GM23338 (cell line): ENCODE measurements at regions not wholly inside any gene's neighbourhood (a gene's known extent, or its start where the extent isn't known, plus 50 kb on each side); places are given as distances from the start of the nearest gene placed in this dataset.

ENCODE experiments used
- ATAC-seq: fragments of 200-7000 bp; cut with Tn5 transposase; 3 replicates; pipeline ENCODE4 v1.9.1; 2020
- DNase-seq: peaks from one replicate; pipeline ENCODE4 v3.0.0-alpha.2; 2015; ENCODE audit warnings: low spot score
- H2AFZ ChIP-seq: fragments of 200-600 bp; sonication (generic); 2 replicates; pipeline ENCODE4 v1.8.0; 2016; ENCODE audit warnings: antibody characterized with exemption, mild to moderate bottlenecking, moderate library complexity
- H3F3A ChIP-seq: fragments of 200-600 bp; sonication (generic); replicated peaks from 2 replicates; pipeline ENCODE4 v1.8.0; 2017; ENCODE audit warnings: antibody characterized with exemption, mixed run types, low read depth
- H3K27ac ChIP-seq: fragments of 200-600 bp; sonication (generic); 2 replicates; pipeline ENCODE4 v1.6.1; 2016; ENCODE audit warnings: low read depth
- H3K27me3 ChIP-seq: fragments of 200-600 bp; sonication (generic); 2 replicates; pipeline ENCODE4 v1.8.0; 2016; ENCODE audit warnings: mild to moderate bottlenecking, mixed run types, moderate library complexity; ENCODE audit not compliant: insufficient read depth
- H3K36me3 ChIP-seq: fragments of 200-600 bp; sonication (generic); 2 replicates; pipeline ENCODE4 v1.8.0; 2016; ENCODE audit warnings: mild to moderate bottlenecking; ENCODE audit not compliant: insufficient read depth
- H3K4me1 ChIP-seq: fragments of 200-600 bp; sonication (generic); 2 replicates; pipeline ENCODE4 v1.8.0; 2016; ENCODE audit warnings: mild to moderate bottlenecking, moderate library complexity; ENCODE audit not compliant: insufficient read depth
- H3K4me2 ChIP-seq: fragments of 200-600 bp; sonication (generic); 2 replicates; pipeline ENCODE4 v1.7.1; 2017; ENCODE audit warnings: mixed run types
- H3K4me3 ChIP-seq: fragments of 200-600 bp; sonication (generic); 2 replicates; pipeline ENCODE4 v1.6.1; 2016; ENCODE audit warnings: mixed run types
- H3K79me2 ChIP-seq: fragments of 200-600 bp; sonication (generic); replicated peaks from 2 replicates; pipeline ENCODE4 v1.8.0; 2017; ENCODE audit warnings: mild to moderate bottlenecking; ENCODE audit not compliant: insufficient read depth
- H3K9me2 ChIP-seq: fragments of 200-600 bp; sonication (generic); 2 replicates; pipeline ENCODE4 v1.8.0; 2017; ENCODE audit not compliant: insufficient read depth
- H4K20me1 ChIP-seq: fragments of 200-600 bp; sonication (generic); replicated peaks from 2 replicates; pipeline ENCODE4 v1.8.0; 2017; ENCODE audit warnings: mild to moderate bottlenecking; ENCODE audit not compliant: insufficient read depth
- H3K27ac Mint-ChIP-seq: 2 replicates; pipeline ENCODE4 v1.8.0; 2020; ENCODE audit warnings: inconsistent platforms, mild to moderate bottlenecking, moderate library complexity, mixed read lengths
- H3K27me3 Mint-ChIP-seq: 3 replicates; pipeline ENCODE4 v1.8.0; 2022; ENCODE audit warnings: low read depth, mild to moderate bottlenecking, moderate library complexity, mixed read lengths, inconsistent platforms; ENCODE audit not compliant: insufficient read depth, poor library complexity
- H3K36me3 Mint-ChIP-seq: 3 replicates; pipeline ENCODE4 v1.8.0; 2021; ENCODE audit warnings: low read depth, mild to moderate bottlenecking, inconsistent platforms, moderate library complexity, mixed read lengths
- H3K4me1 Mint-ChIP-seq: 3 replicates; pipeline ENCODE4 v1.8.0; 2020; ENCODE audit warnings: mild to moderate bottlenecking, inconsistent platforms, mixed read lengths
- H3K4me3 Mint-ChIP-seq: 3 replicates; pipeline ENCODE4 v1.8.0; 2021; ENCODE audit warnings: moderate library complexity, mild to moderate bottlenecking, inconsistent platforms, mixed read lengths
- H3K9me3 Mint-ChIP-seq: 3 replicates; pipeline ENCODE4 v1.8.0; 2020; ENCODE audit warnings: moderate library complexity, mild to moderate bottlenecking, inconsistent platforms, mixed read lengths
- CREB1 ChIP-seq: fragments of 250-450 bp; sonication (Bioruptor Pico); IDR thresholded peaks from 2 replicates; pipeline ENCODE4 v1.5.0; 2020; ENCODE audit warnings: low read depth, mild to moderate bottlenecking, moderate library complexity
- EZH2 ChIP-seq: fragments of 200-600 bp; sonication (generic); IDR thresholded peaks from one replicate; pipeline ENCODE4 v1.8.0; 2017; ENCODE audit warnings: antibody characterized with exemption, mild to moderate bottlenecking, low read depth; ENCODE audit not compliant: unreplicated experiment
- EZH2phosphoT487 ChIP-seq: fragments of 200-600 bp; sonication (generic); IDR thresholded peaks from one replicate; pipeline ENCODE4 v1.8.1; 2018; ENCODE audit warnings: antibody characterized with exemption; ENCODE audit not compliant: unreplicated experiment
- JUNB ChIP-seq: IDR thresholded peaks from one replicate; pipeline ENCODE4 v1.6.1; 2016; ENCODE audit warnings: antibody characterized with exemption; ENCODE audit not compliant: unreplicated experiment
- NANOG ChIP-seq: IDR thresholded peaks from 2 replicates; pipeline ENCODE4 v1.6.1; 2016; ENCODE audit warnings: antibody characterized with exemption, borderline replicate concordance
- POLR2AphosphoS5 ChIP-seq: IDR thresholded peaks from 2 replicates; pipeline ENCODE4 v1.6.1; 2016; ENCODE audit warnings: antibody characterized with exemption, low read depth
- STAT1 ChIP-seq: IDR thresholded peaks from one replicate; pipeline ENCODE4 v1.6.1; 2016; ENCODE audit warnings: antibody characterized with exemption; ENCODE audit not compliant: unreplicated experiment
- ZNF114 ChIP-seq: fragments of 250-450 bp; sonication (Bioruptor Pico); IDR thresholded peaks from 2 replicates; pipeline ENCODE4 v1.5.0; 2020; ENCODE audit warnings: mild to moderate bottlenecking, moderate library complexity
- ZNF331 ChIP-seq: fragments of 250-450 bp; sonication (Bioruptor Pico); IDR thresholded peaks from 2 replicates; pipeline ENCODE4 v1.5.0; 2020; ENCODE audit warnings: low read depth, mild to moderate bottlenecking, moderate library complexity
- TF ChIP-seq, protein P1 (sequence below), 2 experiments: fragments of 200-600 bp in 1 of 2; sonication (generic) in 1 of 2; conservative IDR thresholded peaks; 2 replicates each; pipeline versions ENCODE4 v1.5.1 to v1.6.1; 2016 to 2017; ENCODE audit warnings: antibody characterized with exemption in 2 of 2, low read depth in 2 of 2, mild to moderate bottlenecking in 2 of 2, moderate library complexity in 1 of 2
- TF ChIP-seq, protein P2 (sequence below): fragments of 250-450 bp; sonication (Bioruptor Pico); IDR thresholded peaks from 2 replicates; pipeline ENCODE4 v1.5.0; 2020; ENCODE audit warnings: mild to moderate bottlenecking, moderate library complexity
- TF ChIP-seq, protein P3 (sequence below): IDR thresholded peaks from one replicate; pipeline ENCODE4 v1.6.1; 2018; ENCODE audit warnings: antibody characterized with exemption; ENCODE audit not compliant: unreplicated experiment
- TF ChIP-seq, protein P4 (sequence below): IDR thresholded peaks from 2 replicates; pipeline ENCODE4 v1.6.1; 2016; ENCODE audit warnings: antibody characterized with exemption

DNA sequence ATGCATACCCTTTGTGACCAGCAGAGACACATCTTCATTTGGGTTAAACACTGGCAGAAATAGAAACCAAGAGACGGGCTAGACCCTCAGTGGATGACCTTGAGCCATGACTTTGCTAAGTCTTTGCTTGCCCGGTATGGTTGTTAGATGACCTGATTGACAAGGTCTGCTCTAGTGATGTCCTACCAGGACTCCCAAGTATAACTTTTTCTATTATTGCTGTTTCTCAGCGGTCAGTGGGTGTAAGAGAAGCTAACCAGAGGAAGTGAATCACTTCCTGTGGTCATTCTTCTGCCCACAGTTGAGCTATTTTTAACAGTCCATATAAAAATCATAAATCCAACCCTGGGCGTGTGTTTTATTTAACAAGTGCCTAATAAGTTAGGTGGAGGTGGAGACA, 126.2 kb upstream of the ETS2 start:
- H4K20me1 ChIP-seq: no peaks in the 10 kb centered on the region
- H3K9me2 ChIP-seq: peaks cover 20% of the 10 kb centered on the region; the same call in 1 of the 2 replicates
- H3K4me3 ChIP-seq: no peak overlapping the region
- no peaks in the 10 kb centered on the region for H3K27me3 ChIP-seq
- H3K79me2 ChIP-seq: no peaks in the 10 kb centered on the region
- no peaks in the 10 kb centered on the region for H3F3A ChIP-seq
- ATAC-seq: no peak
- Mint-ChIP-seq H3K27ac (no peak overlapping the region), H3K9me3 (peaks cover 6% of the 10 kb centered on the region; the same call in 2 of the 3 replicates), H3K27me3 (peaks cover 11% of the 10 kb centered on the region), H3K4me1 (peaks cover 8% of the 10 kb centered on the region), H3K36me3 (no peaks in the 10 kb centered on the region), H3K4me3 (no peak overlapping the region)
- H3K36me3 ChIP-seq: no peaks in the 10 kb centered on the region
- no peak overlapping the region for H3K27ac ChIP-seq
- no peak overlapping the region for H3K4me2 ChIP-seq
- no peak for DNase-seq
- H3K4me1 ChIP-seq: no peaks in the 10 kb centered on the region
- no peak overlapping the region for H2AFZ ChIP-seq
- TF ChIP-seq STAT1: no peak
- TF ChIP-seq ZNF114: no peak
- TF ChIP-seq EZH2: no peak
- no peak for TF ChIP-seq ZNF331 (CRISPR knock-in tag)
- TF ChIP-seq, protein P1, sequence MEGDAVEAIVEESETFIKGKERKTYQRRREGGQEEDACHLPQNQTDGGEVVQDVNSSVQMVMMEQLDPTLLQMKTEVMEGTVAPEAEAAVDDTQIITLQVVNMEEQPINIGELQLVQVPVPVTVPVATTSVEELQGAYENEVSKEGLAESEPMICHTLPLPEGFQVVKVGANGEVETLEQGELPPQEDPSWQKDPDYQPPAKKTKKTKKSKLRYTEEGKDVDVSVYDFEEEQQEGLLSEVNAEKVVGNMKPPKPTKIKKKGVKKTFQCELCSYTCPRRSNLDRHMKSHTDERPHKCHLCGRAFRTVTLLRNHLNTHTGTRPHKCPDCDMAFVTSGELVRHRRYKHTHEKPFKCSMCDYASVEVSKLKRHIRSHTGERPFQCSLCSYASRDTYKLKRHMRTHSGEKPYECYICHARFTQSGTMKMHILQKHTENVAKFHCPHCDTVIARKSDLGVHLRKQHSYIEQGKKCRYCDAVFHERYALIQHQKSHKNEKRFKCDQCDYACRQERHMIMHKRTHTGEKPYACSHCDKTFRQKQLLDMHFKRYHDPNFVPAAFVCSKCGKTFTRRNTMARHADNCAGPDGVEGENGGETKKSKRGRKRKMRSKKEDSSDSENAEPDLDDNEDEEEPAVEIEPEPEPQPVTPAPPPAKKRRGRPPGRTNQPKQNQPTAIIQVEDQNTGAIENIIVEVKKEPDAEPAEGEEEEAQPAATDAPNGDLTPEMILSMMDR (conservative IDR thresholded peaks at IDR 0.05; ENCODE audit: low read depth in 2 of 2): no peak
- no peak for TF ChIP-seq CREB1 (CRISPR knock-in tag)
- TF ChIP-seq JUNB: no peak
- TF ChIP-seq, protein P2, sequence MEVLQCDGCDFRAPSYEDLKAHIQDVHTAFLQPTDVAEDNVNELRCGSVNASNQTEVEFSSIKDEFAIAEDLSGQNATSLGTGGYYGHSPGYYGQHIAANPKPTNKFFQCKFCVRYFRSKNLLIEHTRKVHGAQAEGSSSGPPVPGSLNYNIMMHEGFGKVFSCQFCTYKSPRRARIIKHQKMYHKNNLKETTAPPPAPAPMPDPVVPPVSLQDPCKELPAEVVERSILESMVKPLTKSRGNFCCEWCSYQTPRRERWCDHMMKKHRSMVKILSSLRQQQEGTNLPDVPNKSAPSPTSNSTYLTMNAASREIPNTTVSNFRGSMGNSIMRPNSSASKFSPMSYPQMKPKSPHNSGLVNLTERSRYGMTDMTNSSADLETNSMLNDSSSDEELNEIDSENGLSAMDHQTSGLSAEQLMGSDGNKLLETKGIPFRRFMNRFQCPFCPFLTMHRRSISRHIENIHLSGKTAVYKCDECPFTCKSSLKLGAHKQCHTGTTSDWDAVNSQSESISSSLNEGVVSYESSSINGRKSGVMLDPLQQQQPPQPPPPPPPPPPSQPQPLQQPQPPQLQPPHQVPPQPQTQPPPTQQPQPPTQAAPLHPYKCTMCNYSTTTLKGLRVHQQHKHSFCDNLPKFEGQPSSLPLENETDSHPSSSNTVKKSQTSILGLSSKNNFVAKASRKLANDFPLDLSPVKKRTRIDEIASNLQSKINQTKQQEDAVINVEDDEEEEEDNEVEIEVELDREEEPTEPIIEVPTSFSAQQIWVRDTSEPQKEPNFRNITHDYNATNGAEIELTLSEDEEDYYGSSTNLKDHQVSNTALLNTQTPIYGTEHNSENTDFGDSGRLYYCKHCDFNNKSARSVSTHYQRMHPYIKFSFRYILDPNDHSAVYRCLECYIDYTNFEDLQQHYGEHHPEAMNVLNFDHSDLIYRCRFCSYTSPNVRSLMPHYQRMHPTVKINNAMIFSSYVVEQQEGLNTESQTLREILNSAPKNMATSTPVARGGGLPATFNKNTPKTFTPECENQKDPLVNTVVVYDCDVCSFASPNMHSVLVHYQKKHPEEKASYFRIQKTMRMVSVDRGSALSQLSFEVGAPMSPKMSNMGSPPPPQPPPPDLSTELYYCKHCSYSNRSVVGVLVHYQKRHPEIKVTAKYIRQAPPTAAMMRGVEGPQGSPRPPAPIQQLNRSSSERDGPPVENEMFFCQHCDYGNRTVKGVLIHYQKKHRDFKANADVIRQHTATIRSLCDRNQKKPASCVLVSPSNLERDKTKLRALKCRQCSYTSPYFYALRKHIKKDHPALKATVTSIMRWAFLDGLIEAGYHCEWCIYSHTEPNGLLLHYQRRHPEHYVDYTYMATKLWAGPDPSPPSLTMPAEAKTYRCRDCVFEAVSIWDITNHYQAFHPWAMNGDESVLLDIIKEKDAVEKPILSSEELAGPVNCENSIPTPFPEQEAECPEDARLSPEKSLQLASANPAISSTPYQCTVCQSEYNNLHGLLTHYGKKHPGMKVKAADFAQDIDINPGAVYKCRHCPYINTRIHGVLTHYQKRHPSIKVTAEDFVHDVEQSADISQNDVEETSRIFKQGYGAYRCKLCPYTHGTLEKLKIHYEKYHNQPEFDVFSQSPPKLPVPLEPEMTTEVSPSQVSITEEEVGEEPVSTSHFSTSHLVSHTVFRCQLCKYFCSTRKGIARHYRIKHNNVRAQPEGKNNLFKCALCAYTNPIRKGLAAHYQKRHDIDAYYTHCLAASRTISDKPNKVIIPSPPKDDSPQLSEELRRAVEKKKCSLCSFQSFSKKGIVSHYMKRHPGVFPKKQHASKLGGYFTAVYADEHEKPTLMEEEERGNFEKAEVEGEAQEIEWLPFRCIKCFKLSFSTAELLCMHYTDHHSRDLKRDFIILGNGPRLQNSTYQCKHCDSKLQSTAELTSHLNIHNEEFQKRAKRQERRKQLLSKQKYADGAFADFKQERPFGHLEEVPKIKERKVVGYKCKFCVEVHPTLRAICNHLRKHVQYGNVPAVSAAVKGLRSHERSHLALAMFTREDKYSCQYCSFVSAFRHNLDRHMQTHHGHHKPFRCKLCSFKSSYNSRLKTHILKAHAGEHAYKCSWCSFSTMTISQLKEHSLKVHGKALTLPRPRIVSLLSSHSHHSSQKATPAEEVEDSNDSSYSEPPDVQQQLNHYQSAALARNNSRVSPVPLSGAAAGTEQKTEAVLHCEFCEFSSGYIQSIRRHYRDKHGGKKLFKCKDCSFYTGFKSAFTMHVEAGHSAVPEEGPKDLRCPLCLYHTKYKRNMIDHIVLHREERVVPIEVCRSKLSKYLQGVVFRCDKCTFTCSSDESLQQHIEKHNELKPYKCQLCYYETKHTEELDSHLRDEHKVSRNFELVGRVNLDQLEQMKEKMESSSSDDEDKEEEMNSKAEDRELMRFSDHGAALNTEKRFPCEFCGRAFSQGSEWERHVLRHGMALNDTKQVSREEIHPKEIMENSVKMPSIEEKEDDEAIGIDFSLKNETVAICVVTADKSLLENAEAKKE: no peak
- TF ChIP-seq EZH2phosphoT487: no peak
- TF ChIP-seq POLR2AphosphoS5: no peak
- TF ChIP-seq, protein P3, sequence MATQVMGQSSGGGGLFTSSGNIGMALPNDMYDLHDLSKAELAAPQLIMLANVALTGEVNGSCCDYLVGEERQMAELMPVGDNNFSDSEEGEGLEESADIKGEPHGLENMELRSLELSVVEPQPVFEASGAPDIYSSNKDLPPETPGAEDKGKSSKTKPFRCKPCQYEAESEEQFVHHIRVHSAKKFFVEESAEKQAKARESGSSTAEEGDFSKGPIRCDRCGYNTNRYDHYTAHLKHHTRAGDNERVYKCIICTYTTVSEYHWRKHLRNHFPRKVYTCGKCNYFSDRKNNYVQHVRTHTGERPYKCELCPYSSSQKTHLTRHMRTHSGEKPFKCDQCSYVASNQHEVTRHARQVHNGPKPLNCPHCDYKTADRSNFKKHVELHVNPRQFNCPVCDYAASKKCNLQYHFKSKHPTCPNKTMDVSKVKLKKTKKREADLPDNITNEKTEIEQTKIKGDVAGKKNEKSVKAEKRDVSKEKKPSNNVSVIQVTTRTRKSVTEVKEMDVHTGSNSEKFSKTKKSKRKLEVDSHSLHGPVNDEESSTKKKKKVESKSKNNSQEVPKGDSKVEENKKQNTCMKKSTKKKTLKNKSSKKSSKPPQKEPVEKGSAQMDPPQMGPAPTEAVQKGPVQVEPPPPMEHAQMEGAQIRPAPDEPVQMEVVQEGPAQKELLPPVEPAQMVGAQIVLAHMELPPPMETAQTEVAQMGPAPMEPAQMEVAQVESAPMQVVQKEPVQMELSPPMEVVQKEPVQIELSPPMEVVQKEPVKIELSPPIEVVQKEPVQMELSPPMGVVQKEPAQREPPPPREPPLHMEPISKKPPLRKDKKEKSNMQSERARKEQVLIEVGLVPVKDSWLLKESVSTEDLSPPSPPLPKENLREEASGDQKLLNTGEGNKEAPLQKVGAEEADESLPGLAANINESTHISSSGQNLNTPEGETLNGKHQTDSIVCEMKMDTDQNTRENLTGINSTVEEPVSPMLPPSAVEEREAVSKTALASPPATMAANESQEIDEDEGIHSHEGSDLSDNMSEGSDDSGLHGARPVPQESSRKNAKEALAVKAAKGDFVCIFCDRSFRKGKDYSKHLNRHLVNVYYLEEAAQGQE: no peak
- TF ChIP-seq NANOG: no peak
- TF ChIP-seq, protein P4, sequence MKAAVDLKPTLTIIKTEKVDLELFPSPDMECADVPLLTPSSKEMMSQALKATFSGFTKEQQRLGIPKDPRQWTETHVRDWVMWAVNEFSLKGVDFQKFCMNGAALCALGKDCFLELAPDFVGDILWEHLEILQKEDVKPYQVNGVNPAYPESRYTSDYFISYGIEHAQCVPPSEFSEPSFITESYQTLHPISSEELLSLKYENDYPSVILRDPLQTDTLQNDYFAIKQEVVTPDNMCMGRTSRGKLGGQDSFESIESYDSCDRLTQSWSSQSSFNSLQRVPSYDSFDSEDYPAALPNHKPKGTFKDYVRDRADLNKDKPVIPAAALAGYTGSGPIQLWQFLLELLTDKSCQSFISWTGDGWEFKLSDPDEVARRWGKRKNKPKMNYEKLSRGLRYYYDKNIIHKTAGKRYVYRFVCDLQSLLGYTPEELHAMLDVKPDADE: no peak
